Osteoblast (primary cell): ENCODE measurements at regions not wholly inside any gene's neighbourhood (a gene's known extent, or its start where the extent isn't known, plus 50 kb on each side); places are given as distances from the start of the nearest gene placed in this dataset.

Source experiments
- DNase-seq: peaks from one replicate; pipeline ENCODE4 v3.0.0; 2011; ENCODE audit warnings: low spot score, mixed read lengths; ENCODE audit not compliant: insufficient read length; ENCODE audit errors: missing footprints
- H2AFZ ChIP-seq: 2 replicates; pipeline ENCODE4 v1.6.0; 2011; ENCODE audit warnings: mild to moderate bottlenecking, low read length
- H3K27ac ChIP-seq: 2 replicates; pipeline ENCODE4 v1.5.1; 2011; ENCODE audit warnings: mild to moderate bottlenecking, low read depth, low read length, moderate library complexity
- H3K27me3 ChIP-seq: 2 replicates; pipeline ENCODE4 v1.6.0; 2012; ENCODE audit warnings: mild to moderate bottlenecking, control low read depth, inconsistent platforms, low read length, moderate library complexity; ENCODE audit not compliant: insufficient read depth
- H3K36me3 ChIP-seq: 2 replicates; pipeline ENCODE4 v1.5.1; 2011; ENCODE audit warnings: mild to moderate bottlenecking, low read length, control low read depth, moderate library complexity; ENCODE audit not compliant: insufficient read depth
- H3K4me1 ChIP-seq: 2 replicates; pipeline ENCODE4 v1.5.1; 2011; ENCODE audit warnings: mild to moderate bottlenecking, low read length, control low read depth, moderate library complexity; ENCODE audit not compliant: insufficient read depth
- H3K4me2 ChIP-seq: 2 replicates; pipeline ENCODE4 v1.6.0; 2011; ENCODE audit warnings: mild to moderate bottlenecking, low read length; ENCODE audit not compliant: insufficient read depth
- H3K4me3 ChIP-seq: fragments of 200-600 bp; sonication (generic); 3 replicates; pipeline ENCODE4 v1.5.1; 2012; ENCODE audit warnings: mild to moderate bottlenecking, low read length, inconsistent platforms; ENCODE audit not compliant: insufficient read depth
- H3K79me2 ChIP-seq: 2 replicates; pipeline ENCODE4 v1.6.0; 2012; ENCODE audit warnings: mild to moderate bottlenecking, low read length, control low read depth, inconsistent platforms; ENCODE audit not compliant: insufficient read depth
- H3K9me3 ChIP-seq: 2 replicates; pipeline ENCODE4 v1.5.1; 2011; ENCODE audit warnings: low read depth, low read length, control low read depth
- H4K20me1 ChIP-seq: 2 replicates; pipeline ENCODE4 v1.6.0; 2012; ENCODE audit warnings: mild to moderate bottlenecking, low read length, control low read depth; ENCODE audit not compliant: insufficient read depth
- CTCF ChIP-seq: IDR thresholded peaks from 2 replicates; pipeline ENCODE4 v1.5.1; 2011; ENCODE audit warnings: mild to moderate bottlenecking, low read depth, low read length, moderate library complexity; ENCODE audit errors: extremely low read depth

DNA sequence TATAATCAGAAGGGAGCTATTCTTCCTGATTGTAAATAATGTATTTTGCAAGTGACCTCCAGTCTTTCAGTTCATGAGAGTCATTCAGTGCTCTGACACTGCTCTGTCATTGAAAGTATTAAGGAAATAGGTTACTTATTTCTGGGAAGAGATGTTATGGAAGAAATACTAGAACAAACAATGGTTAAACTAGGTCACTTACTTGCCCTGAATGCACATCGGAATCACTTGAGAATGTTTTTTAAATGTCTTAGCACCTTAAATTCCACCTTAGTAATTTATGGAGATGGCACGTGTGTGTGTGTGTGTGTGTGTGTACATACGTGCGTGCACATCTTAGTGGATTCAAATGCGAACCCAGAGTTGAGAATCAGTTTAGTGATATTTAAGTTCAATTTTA is 126.6 kb upstream of the KCNH7 start:
- H2AFZ ChIP-seq: no peak overlapping the region
- H4K20me1 ChIP-seq: no peaks in the 10 kb centered on the region
- H3K4me2 ChIP-seq: no peak overlapping the region
- no peak for TF ChIP-seq CTCF
- no peak overlapping the region for H3K27ac ChIP-seq
- no peaks in the 10 kb centered on the region for H3K79me2 ChIP-seq
- no peak for DNase-seq
- H3K4me1 ChIP-seq: no peaks in the 10 kb centered on the region
- H3K9me3 ChIP-seq: no peaks in the 10 kb centered on the region
- no peaks in the 10 kb centered on the region for H3K27me3 ChIP-seq
- no peak overlapping the region for H3K4me3 ChIP-seq
- no peaks in the 10 kb centered on the region for H3K36me3 ChIP-seq

DNA sequence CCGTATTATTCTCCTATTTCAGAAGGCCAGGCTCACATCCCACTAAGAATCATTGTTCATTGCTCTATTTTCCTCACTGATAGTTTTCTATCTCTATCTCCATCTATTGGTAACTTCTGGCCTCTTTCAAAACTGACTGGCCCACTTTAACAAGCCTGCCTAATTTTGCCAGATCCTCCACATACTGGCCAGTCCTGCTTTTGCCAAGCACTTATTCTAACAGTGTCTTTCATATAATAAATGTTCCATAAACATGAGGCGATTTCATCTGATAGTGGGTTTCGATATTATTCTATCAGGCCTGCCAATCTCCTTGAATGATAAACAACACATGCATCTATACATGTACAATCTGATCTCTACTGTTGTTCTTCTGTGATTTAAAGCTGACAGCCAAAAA is 125.9 kb upstream of the KCNH7 start:
- Histone ChIP-seq H3K9me3 (no peaks in the 10 kb centered on the region), H2AFZ (no peak overlapping the region), H3K4me1 (no peaks in the 10 kb centered on the region), H3K36me3 (no peaks in the 10 kb centered on the region), H3K4me2 (no peak overlapping the region), H3K79me2 (no peaks in the 10 kb centered on the region), H3K27ac (no peak overlapping the region), H3K27me3 (no peaks in the 10 kb centered on the region), H3K4me3 (no peak overlapping the region), H4K20me1 (no peaks in the 10 kb centered on the region)
- no peak for DNase-seq
- no peak for TF ChIP-seq CTCF

GRCh38 chr2:162963156-162963555 is 124.6 kb upstream of the KCNH7 start:
- TF ChIP-seq CTCF: no peak

DNA sequence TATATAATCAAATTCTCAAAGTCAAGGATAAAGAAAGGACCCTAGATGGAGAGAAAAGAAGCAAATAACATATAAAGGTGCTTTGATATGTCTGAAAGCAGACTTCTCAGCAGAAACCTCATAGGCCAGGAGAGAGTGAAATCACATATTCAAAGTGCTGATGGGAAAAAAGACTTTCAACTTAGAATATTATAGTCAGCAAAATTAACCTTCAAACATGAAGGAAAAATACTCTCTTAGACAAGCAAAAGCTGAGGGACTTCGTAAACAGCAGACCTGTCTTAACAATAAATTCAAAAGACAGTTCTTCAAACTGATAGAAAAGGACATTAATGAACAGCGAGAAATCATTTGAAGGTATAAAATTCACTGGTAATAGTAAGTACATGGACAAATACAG is 107.2 kb upstream of the KCNH7 start:
- H3K27me3 ChIP-seq: no peaks in the 10 kb centered on the region
- no peaks in the 10 kb centered on the region for H3K36me3 ChIP-seq
- TF ChIP-seq CTCF: no peak
- no peak overlapping the region for H3K4me2 ChIP-seq
- no peak overlapping the region for H3K4me3 ChIP-seq
- H4K20me1 ChIP-seq: no peaks in the 10 kb centered on the region
- H3K4me1 ChIP-seq: no peaks in the 10 kb centered on the region
- H3K79me2 ChIP-seq: no peaks in the 10 kb centered on the region
- no peaks in the 10 kb centered on the region for H3K9me3 ChIP-seq
- H3K27ac ChIP-seq: no peak overlapping the region
- DNase-seq: no peak
- H2AFZ ChIP-seq: no peak overlapping the region

More at GRCh38 chr2:162963156-162963555, 124.6 kb upstream of the KCNH7 start:
- no peaks in the 10 kb centered on the region for H3K27me3 ChIP-seq
- DNase-seq: no peak
- H3K27ac ChIP-seq: no peak overlapping the region
- no peaks in the 10 kb centered on the region for H4K20me1 ChIP-seq
- H3K4me1 ChIP-seq: no peaks in the 10 kb centered on the region
- H3K36me3 ChIP-seq: no peaks in the 10 kb centered on the region
- H3K4me3 ChIP-seq: no peak overlapping the region
- no peak overlapping the region for H2AFZ ChIP-seq
- no peaks in the 10 kb centered on the region for H3K9me3 ChIP-seq
- no peaks in the 10 kb centered on the region for H3K79me2 ChIP-seq
- no peak overlapping the region for H3K4me2 ChIP-seq
